GM12878 (cell line): ENCODE measurements at regions not wholly inside any gene's neighbourhood (a gene's known extent, or its start where the extent isn't known, plus 50 kb on each side); places are given as distances from the start of the nearest gene placed in this dataset.

Experiments
- ATAC-seq: fragments of 200-7000 bp; cut with Tn5 transposase; 3 replicates; pipeline ENCODE4 v1.9.1; 2020; ENCODE audit warnings: mild to moderate bottlenecking, moderate library complexity
- BruUV-seq: library from RNA; stranded (reverse); fragments of 400-500 nt; replicated peaks from 2 replicates; lab custom pipeline; 2021; lab: Mats Ljungman, UMichigan
- CTCF ChIA-PET: fragments of 300-600 bp; sonication (Branson Sonifier 250); formaldehyde crosslinking; extraction: SDS; loops from one replicate; lab custom pipeline; 2021; ENCODE audit warnings: inconsistent platforms; lab: Yijun Ruan, JAX
- POLR2A ChIA-PET: fragments of 350-600 bp; formaldehyde crosslinking; extraction: SDS; loops from one replicate; lab custom pipeline; 2021; ENCODE audit warnings: inconsistent platforms; lab: Charles Lee
- RAD21 ChIA-PET: fragments of 300-600 bp; sonication (Branson Sonifier 250); formaldehyde crosslinking; loops from one replicate; lab custom pipeline; 2023; ENCODE audit warnings: antibody characterized with exemption; ENCODE audit not compliant: unreplicated experiment; lab: Charles Lee
- SMC1A ChIA-PET: fragments of 300-600 bp; sonication (Branson Sonifier 250); formaldehyde crosslinking; loops from one replicate; lab custom pipeline; 2023; ENCODE audit not compliant: unreplicated experiment, uncharacterized antibody; lab: Charles Lee
- DNase-seq: peaks from one replicate; pipeline ENCODE4 v3.0.0-alpha.2; 2011; ENCODE audit warnings: low read depth, low spot score
- FAIRE-seq: peaks from 3 replicates; lab custom pipeline; 2011; peaks lifted over from hg19 to GRCh38; lab: Jason Lieb, UNC
- H2AFZ ChIP-seq: 2 replicates; pipeline ENCODE4 v1.6.0; 2011; ENCODE audit warnings: low read depth, low read length, control low read depth; ENCODE audit not compliant: control insufficient read depth
- H3K27ac ChIP-seq: 2 replicates; pipeline ENCODE4 v1.5.1; 2011; ENCODE audit warnings: control low read depth; ENCODE audit not compliant: control insufficient read depth, insufficient read depth
- H3K27me3 ChIP-seq, 2 experiments: replicated peaks in 1 of 2; 2 replicates each; pipeline versions ENCODE4 v1.6.0 to v1.6.1; 2011; ENCODE audit warnings: low read length in 1 of 2; ENCODE audit not compliant: control insufficient read depth in 2 of 2, insufficient read depth in 2 of 2
- H3K36me3 ChIP-seq, 2 experiments: 2 replicates each; pipeline ENCODE4 v1.5.1; 2011; ENCODE audit warnings: low read length in 1 of 2; ENCODE audit not compliant: control insufficient read depth in 2 of 2, insufficient read depth in 2 of 2
- H3K4me1 ChIP-seq: 2 replicates; pipeline ENCODE4 v1.6.1; 2011; ENCODE audit warnings: mild to moderate bottlenecking, low read length, moderate library complexity, mixed read lengths; ENCODE audit not compliant: control insufficient read depth, insufficient read depth
- H3K4me2 ChIP-seq: 2 replicates; pipeline ENCODE4 v1.6.0; 2011; ENCODE audit warnings: control low read depth; ENCODE audit not compliant: control insufficient read depth, insufficient read depth
- H3K4me3 ChIP-seq: fragments of 200-600 bp; sonication (generic); 2 replicates; pipeline ENCODE4 v1.5.1; 2016
- H3K79me2 ChIP-seq: 2 replicates; pipeline ENCODE4 v1.6.0; 2011; ENCODE audit warnings: low read length; ENCODE audit not compliant: control insufficient read depth, insufficient read depth
- H3K9ac ChIP-seq: 2 replicates; pipeline ENCODE4 v1.8.0; 2011; ENCODE audit warnings: low read length, control low read depth, mixed read lengths; ENCODE audit not compliant: control insufficient read depth, insufficient read depth
- H3K9me3 ChIP-seq: replicated peaks from 3 replicates; pipeline ENCODE4 v1.5.1; 2011; ENCODE audit warnings: mild to moderate bottlenecking, low read length; ENCODE audit not compliant: control insufficient read depth, insufficient read depth
- H4K20me1 ChIP-seq: 2 replicates; pipeline ENCODE4 v1.6.0; 2011; ENCODE audit not compliant: control insufficient read depth, insufficient read depth
- HDAC2 ChIP-seq: fragments of 200-600 bp; sonication (generic); IDR thresholded peaks from 2 replicates; pipeline ENCODE4 v1.6.1; 2017
- WGBS: methylation state at CpG from one replicate; pipeline ENCODE4 v1.1.6; 2016; ENCODE audit warnings: low lambda C conversion rate; ENCODE audit not compliant: insufficient replicate concordance, insufficient coverage; ENCODE audit errors: missing lambda C conversion rate; 5-methylcytosine and 5-hydroxymethylcytosine counted together
- in situ Hi-C: fragments of 300-500 bp; cut with MboI; formaldehyde crosslinking; loops from 9 replicates; pipeline ENCODE4 v1.14.3; 2018; ENCODE audit warnings: mixed read lengths
- intact Hi-C: fragments of 100-400 bp; cut with micrococcal nuclease; formaldehyde crosslinking; loops from one replicate; pipeline ENCODE4 v1.14.2; 2022; ENCODE audit not compliant: unreplicated experiment
- TF ChIP-seq, protein P1 (sequence below): fragments of 150-350 bp; IDR thresholded peaks from 2 replicates; pipeline ENCODE4 v1.6.1; 2014; ENCODE audit warnings: mild to moderate bottlenecking, low read depth, low read length
- TF ChIP-seq, protein P2 (sequence below): fragments of 450-650 bp; IDR thresholded peaks from 2 replicates; pipeline ENCODE4 v1.6.1; 2016; ENCODE audit warnings: mild to moderate bottlenecking
- TF ChIP-seq, protein P3 (sequence below): fragments of 450-650 bp; IDR thresholded peaks from 2 replicates; pipeline ENCODE4 v1.6.1; 2017; ENCODE audit warnings: mild to moderate bottlenecking
- TF ChIP-seq, protein P4 (sequence below): IDR thresholded peaks from 2 replicates; pipeline ENCODE4 v1.6.1; 2011; ENCODE audit warnings: low read depth, mild to moderate bottlenecking, low read length, moderate library complexity, borderline replicate concordance; ENCODE audit errors: extremely low read depth

DNA sequence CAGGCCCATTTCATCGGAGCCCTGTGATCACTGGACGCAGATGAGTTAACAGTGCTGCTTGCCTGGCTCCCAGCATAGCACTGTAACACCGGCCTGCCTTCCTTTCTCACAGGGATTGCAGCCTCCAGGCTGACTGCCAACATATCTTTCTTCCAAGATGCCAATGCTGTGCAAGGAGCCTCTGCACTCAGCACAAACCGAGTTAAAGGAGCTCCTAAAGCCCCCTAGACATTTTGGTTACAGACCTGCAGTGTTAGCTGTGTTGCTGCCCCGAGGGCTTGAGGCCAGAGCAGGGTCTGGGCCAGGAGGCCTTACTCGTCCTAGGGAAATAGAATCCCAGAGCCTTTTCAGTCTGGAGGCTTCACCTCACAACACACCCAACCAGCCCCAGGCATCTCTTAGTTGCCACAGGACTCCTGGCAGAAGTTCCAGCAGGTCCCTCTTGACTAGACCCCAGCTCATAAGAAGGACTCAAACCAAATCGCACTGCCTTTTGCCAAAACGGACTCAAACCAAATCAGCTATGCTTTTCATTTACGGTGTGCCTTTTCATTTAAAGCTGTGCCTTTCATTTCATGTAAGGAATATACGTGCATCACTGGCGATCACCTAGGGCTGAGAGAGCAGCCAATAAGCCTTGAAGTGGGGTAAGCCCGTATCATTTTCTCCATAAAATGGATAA, 58.4 kb upstream of the EML4 start (continued):
- TF ChIP-seq, protein P1, sequence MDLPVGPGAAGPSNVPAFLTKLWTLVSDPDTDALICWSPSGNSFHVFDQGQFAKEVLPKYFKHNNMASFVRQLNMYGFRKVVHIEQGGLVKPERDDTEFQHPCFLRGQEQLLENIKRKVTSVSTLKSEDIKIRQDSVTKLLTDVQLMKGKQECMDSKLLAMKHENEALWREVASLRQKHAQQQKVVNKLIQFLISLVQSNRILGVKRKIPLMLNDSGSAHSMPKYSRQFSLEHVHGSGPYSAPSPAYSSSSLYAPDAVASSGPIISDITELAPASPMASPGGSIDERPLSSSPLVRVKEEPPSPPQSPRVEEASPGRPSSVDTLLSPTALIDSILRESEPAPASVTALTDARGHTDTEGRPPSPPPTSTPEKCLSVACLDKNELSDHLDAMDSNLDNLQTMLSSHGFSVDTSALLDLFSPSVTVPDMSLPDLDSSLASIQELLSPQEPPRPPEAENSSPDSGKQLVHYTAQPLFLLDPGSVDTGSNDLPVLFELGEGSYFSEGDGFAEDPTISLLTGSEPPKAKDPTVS, result no peak
- TF ChIP-seq, protein P2, sequence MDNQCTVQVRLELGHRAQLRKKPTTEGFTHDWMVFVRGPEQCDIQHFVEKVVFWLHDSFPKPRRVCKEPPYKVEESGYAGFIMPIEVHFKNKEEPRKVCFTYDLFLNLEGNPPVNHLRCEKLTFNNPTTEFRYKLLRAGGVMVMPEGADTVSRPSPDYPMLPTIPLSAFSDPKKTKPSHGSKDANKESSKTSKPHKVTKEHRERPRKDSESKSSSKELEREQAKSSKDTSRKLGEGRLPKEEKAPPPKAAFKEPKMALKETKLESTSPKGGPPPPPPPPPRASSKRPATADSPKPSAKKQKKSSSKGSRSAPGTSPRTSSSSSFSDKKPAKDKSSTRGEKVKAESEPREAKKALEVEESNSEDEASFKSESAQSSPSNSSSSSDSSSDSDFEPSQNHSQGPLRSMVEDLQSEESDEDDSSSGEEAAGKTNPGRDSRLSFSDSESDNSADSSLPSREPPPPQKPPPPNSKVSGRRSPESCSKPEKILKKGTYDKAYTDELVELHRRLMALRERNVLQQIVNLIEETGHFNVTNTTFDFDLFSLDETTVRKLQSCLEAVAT, result no peak

DNA sequence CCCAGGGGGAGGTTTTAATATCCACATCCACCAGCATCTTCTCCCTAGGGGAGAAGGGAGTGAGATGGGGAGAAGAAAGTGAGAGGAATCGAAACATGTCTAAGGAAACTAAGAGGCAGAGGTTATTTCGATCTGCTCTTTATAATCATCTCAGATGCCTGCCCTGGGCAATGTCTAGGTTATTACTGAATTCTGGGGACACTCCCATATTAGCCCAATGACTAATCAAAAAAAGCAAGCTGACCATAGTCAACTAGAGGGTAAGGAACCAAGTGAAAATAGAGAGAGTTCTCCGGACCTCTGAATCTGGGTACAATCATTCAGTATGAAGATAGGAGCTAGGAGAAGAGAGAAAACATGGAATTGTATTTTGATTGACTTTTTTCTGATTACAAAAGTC, 56.7 kb upstream of the EML4 start:
- SMC1A ChIA-PET, result interaction anchor here (0.6 to 3.0 kb wide), 3 partner anchors 8 to 59 kb away, joined by 3 to 13 read pairs (median 3); no protein-coding TSS in a partner anchor
- H3K4me2 ChIP-seq, result no peak overlapping the region
- RAD21 ChIA-PET, result interaction anchor here (0.5 to 1.2 kb wide), 2 partner anchors 16 to 548 kb away, joined by 3 read pairs; no protein-coding TSS in a partner anchor
- no peaks in the 10 kb centered on the region for H3K79me2 ChIP-seq
- no peaks in the 10 kb centered on the region for H4K20me1 ChIP-seq
- H3K27me3 ChIP-seq, result no peaks in the 10 kb centered on the region
- POLR2A ChIA-PET, result interaction anchor here (0.6 kb wide), 1 partner anchor 25 kb away, joined by 3 read pairs; no protein-coding TSS in a partner anchor
- no TSS peak for BruUV-seq
- 39% methylated on average over 3 of the region's 3 CpGs for WGBS
- no peak for FAIRE-seq
- TF ChIP-seq, protein P3, sequence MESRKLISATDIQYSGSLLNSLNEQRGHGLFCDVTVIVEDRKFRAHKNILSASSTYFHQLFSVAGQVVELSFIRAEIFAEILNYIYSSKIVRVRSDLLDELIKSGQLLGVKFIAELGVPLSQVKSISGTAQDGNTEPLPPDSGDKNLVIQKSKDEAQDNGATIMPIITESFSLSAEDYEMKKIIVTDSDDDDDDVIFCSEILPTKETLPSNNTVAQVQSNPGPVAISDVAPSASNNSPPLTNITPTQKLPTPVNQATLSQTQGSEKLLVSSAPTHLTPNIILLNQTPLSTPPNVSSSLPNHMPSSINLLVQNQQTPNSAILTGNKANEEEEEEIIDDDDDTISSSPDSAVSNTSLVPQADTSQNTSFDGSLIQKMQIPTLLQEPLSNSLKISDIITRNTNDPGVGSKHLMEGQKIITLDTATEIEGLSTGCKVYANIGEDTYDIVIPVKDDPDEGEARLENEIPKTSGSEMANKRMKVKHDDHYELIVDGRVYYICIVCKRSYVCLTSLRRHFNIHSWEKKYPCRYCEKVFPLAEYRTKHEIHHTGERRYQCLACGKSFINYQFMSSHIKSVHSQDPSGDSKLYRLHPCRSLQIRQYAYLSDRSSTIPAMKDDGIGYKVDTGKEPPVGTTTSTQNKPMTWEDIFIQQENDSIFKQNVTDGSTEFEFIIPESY, result no peak
- TF ChIP-seq HDAC2, result no peak
- TF ChIP-seq, protein P4, sequence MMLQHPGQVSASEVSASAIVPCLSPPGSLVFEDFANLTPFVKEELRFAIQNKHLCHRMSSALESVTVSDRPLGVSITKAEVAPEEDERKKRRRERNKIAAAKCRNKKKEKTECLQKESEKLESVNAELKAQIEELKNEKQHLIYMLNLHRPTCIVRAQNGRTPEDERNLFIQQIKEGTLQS, result no peak
- TF ChIP-seq, all 136 proteins: peak for 0
- no peaks in the 10 kb centered on the region for H3K36me3 ChIP-seq
- no peak for DNase-seq
- in situ Hi-C loops, result no loop called here
- H3K4me1 ChIP-seq, result peaks cover 13% of the 10 kb centered on the region
- CTCF ChIA-PET, result interaction anchor here (0.6 to 1.5 kb wide), 4 partner anchors 16 to 111 kb away, joined by 3 to 4 read pairs (median 3); no protein-coding TSS in a partner anchor
- H3K27ac ChIP-seq, result no peak overlapping the region
- no peaks in the 10 kb centered on the region for H3K9me3 ChIP-seq
- intact Hi-C loops, result no loop called here
- H3K4me3 ChIP-seq, result no peak overlapping the region
- H2AFZ ChIP-seq, result no peak overlapping the region
- ATAC-seq, result no peak
- H3K9ac ChIP-seq, result no peak overlapping the region
